Natural killer cell (primary cell): ENCODE measurements at regions not wholly inside any gene's neighbourhood (a gene's known extent, or its start where the extent isn't known, plus 50 kb on each side); places are given as distances from the start of the nearest gene placed in this dataset.

Experiments
- ATAC-seq, 3 donors: fragments of 150-1000 bp in 2 of 3; fragments of 200-7000 bp in 1 of 3; cut with Tn5 transposase; 1 replicate in 1 of 3; 2 replicates in 2 of 3; pipeline ENCODE4 v1.10.0; 2021; ENCODE audit warnings: mild to moderate bottlenecking in 2 of 3, moderate library complexity in 2 of 3
- DNase-seq, 2 donors: peaks; one replicate each; pipeline versions ENCODE4 v3.0.0 to v3.0.0-alpha.2; 2013 to 2021; ENCODE audit warnings: mixed read lengths in 1 of 2
- H3K27ac ChIP-seq: one replicate; pipeline ENCODE4 v1.5.1; 2013; ENCODE audit warnings: mild to moderate bottlenecking, low read length
- H3K27me3 ChIP-seq: one replicate; pipeline ENCODE4 v1.6.1; 2013; ENCODE audit warnings: low read length; ENCODE audit not compliant: control insufficient read depth, insufficient read depth
- H3K36me3 ChIP-seq: one replicate; pipeline ENCODE4 v1.6.1; 2013; ENCODE audit warnings: low read length; ENCODE audit not compliant: control insufficient read depth, insufficient read depth
- H3K4me1 ChIP-seq: one replicate; pipeline ENCODE4 v1.6.1; 2013; ENCODE audit warnings: low read length; ENCODE audit not compliant: control insufficient read depth, insufficient read depth
- H3K4me3 ChIP-seq: one replicate; pipeline ENCODE4 v1.5.1; 2013; ENCODE audit warnings: low read length
- H3K9me3 ChIP-seq: one replicate; pipeline ENCODE4 v1.6.1; 2013; ENCODE audit warnings: low read length; ENCODE audit not compliant: control insufficient read depth, insufficient read depth
- H3K27ac Mint-ChIP-seq, 2 donors: one replicate each; pipeline ENCODE4 v1.8.0; 2022; ENCODE audit warnings: mild to moderate bottlenecking in 2 of 2, mixed read lengths in 2 of 2, moderate library complexity in 1 of 2
- H3K27me3 Mint-ChIP-seq, 2 donors: one replicate each; pipeline ENCODE4 v1.8.0; 2022; ENCODE audit warnings: low read depth in 2 of 2, mixed read lengths in 2 of 2
- H3K36me3 Mint-ChIP-seq: one replicate; pipeline ENCODE4 v1.8.0; 2022; ENCODE audit warnings: mixed read lengths
- H3K4me1 Mint-ChIP-seq, 2 donors: one replicate each; pipeline ENCODE4 v1.8.0; 2022; ENCODE audit warnings: mixed read lengths in 2 of 2
- H3K4me3 Mint-ChIP-seq: one replicate; pipeline ENCODE4 v1.8.0; 2022; ENCODE audit warnings: mild to moderate bottlenecking, moderate library complexity, mixed read lengths
- H3K9me3 Mint-ChIP-seq, 2 donors: one replicate each; pipeline ENCODE4 v1.8.0; 2022; ENCODE audit warnings: mixed read lengths in 2 of 2
- CTCF ChIP-seq: fragments of 200-600 bp; IDR thresholded peaks from one replicate; pipeline ENCODE4 v1.8.0; 2022; ENCODE audit warnings: antibody characterized with exemption
- WGBS: methylation state at CpG from one replicate; pipeline ENCODE4 v1.1.7; 2013; ENCODE audit warnings: missing lambda C conversion rate; ENCODE audit not compliant: insufficient coverage; 5-methylcytosine and 5-hydroxymethylcytosine counted together
- intact Hi-C: fragments of 100-400 bp; cut with micrococcal nuclease; formaldehyde crosslinking; loops from one replicate; pipeline ENCODE4 v1.14.2; 2022

- no peaks in the 10 kb centered on the region for H3K36me3 Mint-ChIP-seq
- intact Hi-C loops = no loop called here
- no peak for ATAC-seq
- Histone ChIP-seq H3K9me3 (no peaks in the 10 kb centered on the region), H3K4me1 (no peaks in the 10 kb centered on the region), H3K27ac (no peak overlapping the region), H3K36me3 (no peaks in the 10 kb centered on the region), H3K27me3 (no peaks in the 10 kb centered on the region), H3K4me3 (no peak overlapping the region)
- DNase-seq = no peak
- no peak overlapping the region for H3K4me3 Mint-ChIP-seq
- WGBS = 78% methylated on average over 4 of the region's 4 CpGs
- TF ChIP-seq CTCF = no peak
- H3K4me1 Mint-ChIP-seq = peaks cover 1 to 6% of the 10 kb centered on the region in 2 donors
- H3K27ac Mint-ChIP-seq = no peak overlapping the region
- H3K27me3 Mint-ChIP-seq = no peaks in the 10 kb centered on the region
- no peaks in the 10 kb centered on the region for H3K9me3 Mint-ChIP-seq
These were observed 141.8 kb downstream of the TMEM200A start for GRCh38 chr6:130507666-130508028.

GRCh38 chr6:130513770-130514169, 148.0 kb downstream of the TMEM200A start:
- intact Hi-C loops = no loop called here
- H3K27ac Mint-ChIP-seq = peak overlapping the region; percentile 83 to 89

GRCh38 chr6:130514712-130515111, 148.9 kb downstream of the TMEM200A start:
- peak overlapping the region; percentile 53 for H3K4me3 Mint-ChIP-seq
- H3K27ac Mint-ChIP-seq = peak overlapping the region; percentile 83 to 89
- H3K27ac ChIP-seq = no peak overlapping the region

More at GRCh38 chr6:130513770-130514169, 148.0 kb downstream of the TMEM200A start:
- Histone ChIP-seq H3K27me3 (no peaks in the 10 kb centered on the region), H3K4me1 (peaks cover 3% of the 10 kb centered on the region), H3K9me3 (no peaks in the 10 kb centered on the region), H3K4me3 (no peak overlapping the region), H3K36me3 (no peaks in the 10 kb centered on the region), H3K27ac (peak overlapping the region; percentile 40)
- Mint-ChIP-seq H3K4me3 (peak overlapping the region; percentile 39), H3K4me1 (peaks cover 38 to 39% of the 10 kb centered on the region in 2 donors), H3K27me3 (no peaks in the 10 kb centered on the region), H3K36me3 (no peaks in the 10 kb centered on the region), H3K9me3 (peaks cover 0 to 4% of the 10 kb centered on the region in 2 donors)
- TF ChIP-seq CTCF = no peak
- DNase-seq = peak in 1 of 2 donors; percentile 83
- peak; percentile 60 to 79 (median 67) for ATAC-seq
- 0% methylated on average over 2 of the region's 3 CpGs for WGBS

More at GRCh38 chr6:130514712-130515111, 148.9 kb downstream of the TMEM200A start:
- H3K4me3 ChIP-seq = no peak overlapping the region
- ATAC-seq = no peak
- intact Hi-C loops = no loop called here
- WGBS = 87% methylated on average over 2 of the region's 3 CpGs
- no peaks in the 10 kb centered on the region for H3K27me3 Mint-ChIP-seq
- no peak for DNase-seq
- no peaks in the 10 kb centered on the region for H3K27me3 ChIP-seq
- peaks cover 38 to 39% of the 10 kb centered on the region in 2 donors for H3K4me1 Mint-ChIP-seq
- H3K9me3 Mint-ChIP-seq = peaks cover 0 to 4% of the 10 kb centered on the region in 2 donors
- H3K36me3 ChIP-seq = no peaks in the 10 kb centered on the region
- no peaks in the 10 kb centered on the region for H3K9me3 ChIP-seq
- peaks cover 3% of the 10 kb centered on the region for H3K4me1 ChIP-seq
- no peak for TF ChIP-seq CTCF
- H3K36me3 Mint-ChIP-seq = no peaks in the 10 kb centered on the region
